ENCODE measurements at regions not wholly inside any gene's neighbourhood (a gene's known extent, or its start where the extent isn't known, plus 50 kb on each side); places are given as distances from the start of the nearest gene placed in this dataset.
"Not testable (repeated sequence)": the region's sequence is repeated elsewhere in the genome, so short reads cannot be mapped to it uniquely, and the experiment has no call there.

DNA sequence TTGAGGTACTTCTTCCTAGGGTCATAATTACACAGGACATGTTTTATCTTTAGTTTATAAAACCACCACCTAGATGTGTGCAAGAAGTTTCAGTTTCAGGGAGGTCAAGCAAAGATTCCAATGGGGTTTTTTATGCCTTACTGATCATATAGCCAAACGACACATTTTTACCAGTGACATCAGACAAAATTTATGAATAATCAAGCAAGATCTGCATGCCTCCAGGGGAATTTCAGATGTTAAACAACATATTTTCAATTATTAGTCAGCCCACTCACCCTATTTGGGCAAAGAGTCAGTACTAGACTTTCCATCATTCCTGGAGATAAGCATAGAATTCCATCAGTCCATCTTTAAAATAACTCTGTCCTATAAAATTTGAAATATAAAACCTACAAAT lies 867.4 kb downstream of the KCNT2 start:
- no peak for DNase-seq

DNA sequence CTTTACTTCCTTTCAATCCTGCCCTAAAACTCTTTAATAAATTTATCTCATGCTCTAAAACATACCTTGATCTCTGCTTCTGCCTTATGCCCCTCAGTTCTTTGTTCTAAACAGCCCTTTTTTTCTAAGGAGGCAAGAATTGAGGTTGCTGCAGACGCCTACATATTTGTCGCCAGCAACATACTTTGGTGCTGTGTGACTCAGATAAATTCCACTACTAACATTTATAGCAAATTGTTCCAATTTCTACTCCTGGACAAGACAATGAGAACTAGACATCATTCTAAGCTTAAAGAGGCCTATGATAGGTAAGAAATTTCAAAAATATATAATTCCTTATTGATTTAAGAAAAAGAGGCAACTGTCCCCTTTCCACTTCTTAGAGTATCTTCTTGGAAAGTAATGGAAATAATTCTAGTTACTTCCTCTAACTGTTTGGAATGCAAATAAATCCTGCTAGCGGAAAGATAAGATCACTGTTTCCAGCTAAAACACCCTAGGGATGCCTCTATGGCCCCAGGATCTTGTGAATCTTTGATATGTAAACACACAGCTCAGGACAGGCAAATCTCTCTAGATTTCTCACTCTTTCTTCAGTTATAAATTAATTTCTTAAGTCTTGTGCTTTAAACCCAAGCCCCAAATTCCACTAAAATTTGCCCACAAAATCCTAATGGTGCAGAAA lies 869.1 kb downstream of the KCNT2 start:
- DNase-seq = no peak

DNA sequence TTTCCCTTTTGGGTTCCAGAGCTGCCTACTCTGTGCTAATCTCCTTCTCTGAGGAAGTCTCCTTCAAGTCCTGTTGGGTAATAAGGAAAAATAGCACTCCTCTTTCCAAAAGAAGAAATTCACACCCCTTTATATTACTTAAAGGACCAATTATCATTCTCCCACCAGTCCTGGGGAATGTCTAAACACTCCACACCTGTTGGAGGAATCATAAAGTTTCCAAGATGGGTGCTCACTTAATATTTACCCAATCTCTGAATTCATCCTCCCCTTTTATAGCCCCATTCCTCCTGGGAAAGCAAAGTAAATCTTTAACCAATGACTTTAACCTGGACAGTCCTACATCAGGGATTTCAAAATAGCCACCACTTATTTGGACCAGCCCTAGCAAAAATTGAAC lies 873.1 kb downstream of the KCNT2 start:
- DNase-seq = no peak

DNA sequence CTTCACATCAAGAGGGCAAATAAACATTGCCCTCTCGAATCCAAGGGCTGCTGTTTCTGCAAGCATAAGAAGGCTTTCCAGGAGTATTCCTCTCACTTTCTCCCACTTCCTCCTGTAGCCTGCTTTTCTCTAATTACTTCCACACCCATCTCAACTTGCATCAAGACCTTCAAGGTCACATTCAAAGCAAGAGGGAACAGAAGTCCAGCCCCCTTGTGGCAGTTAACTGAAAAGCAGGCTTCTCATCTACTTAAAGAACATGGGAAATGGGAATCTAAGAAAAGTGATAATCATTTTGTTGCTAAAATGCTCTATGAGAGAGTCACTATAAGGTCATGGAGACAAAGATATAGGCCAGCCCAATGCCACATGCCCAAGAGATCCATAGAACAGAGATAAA lies 874.4 kb downstream of the KCNT2 start:
- DNase-seq = no peak

DNA sequence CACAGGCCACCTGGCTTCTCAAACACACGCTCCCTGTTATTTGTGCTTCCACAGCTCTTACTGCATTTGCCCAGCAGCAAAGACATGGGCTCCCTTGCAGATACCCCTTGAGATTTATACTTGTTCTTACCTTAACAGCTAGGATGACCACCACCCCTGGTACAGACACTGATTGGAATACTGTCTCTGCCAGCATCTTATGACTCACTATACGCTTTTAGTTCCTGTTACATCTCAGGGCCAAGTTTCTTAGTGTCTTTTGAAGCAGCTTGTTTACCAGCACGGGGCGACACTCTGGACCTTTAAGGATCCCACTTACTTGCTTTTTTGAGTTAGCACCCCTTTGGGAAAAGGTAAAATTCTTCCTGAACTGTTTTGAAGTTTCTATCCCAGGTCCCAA lies 874.8 kb downstream of the KCNT2 start:
- DNase-seq = no peak

DNA sequence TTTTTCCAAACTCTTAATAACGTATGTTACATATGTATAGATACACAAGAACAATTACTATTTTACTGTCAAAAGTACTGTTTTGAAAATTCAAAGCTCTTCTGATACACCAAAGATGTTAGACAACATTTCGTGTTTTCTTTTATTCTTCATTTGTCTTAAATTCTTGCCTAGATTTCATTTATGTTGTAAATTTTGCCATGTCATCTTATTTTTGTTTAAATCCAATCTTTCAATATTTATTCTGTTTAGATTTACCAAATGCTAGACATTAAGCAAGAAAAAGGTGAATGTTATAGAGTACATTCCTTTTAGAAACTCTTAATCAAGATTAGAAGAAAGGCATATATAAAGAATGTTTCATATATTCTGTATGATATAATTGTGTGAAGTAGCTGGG lies 876.9 kb downstream of the KCNT2 start:
- DNase-seq = no peak

DNA sequence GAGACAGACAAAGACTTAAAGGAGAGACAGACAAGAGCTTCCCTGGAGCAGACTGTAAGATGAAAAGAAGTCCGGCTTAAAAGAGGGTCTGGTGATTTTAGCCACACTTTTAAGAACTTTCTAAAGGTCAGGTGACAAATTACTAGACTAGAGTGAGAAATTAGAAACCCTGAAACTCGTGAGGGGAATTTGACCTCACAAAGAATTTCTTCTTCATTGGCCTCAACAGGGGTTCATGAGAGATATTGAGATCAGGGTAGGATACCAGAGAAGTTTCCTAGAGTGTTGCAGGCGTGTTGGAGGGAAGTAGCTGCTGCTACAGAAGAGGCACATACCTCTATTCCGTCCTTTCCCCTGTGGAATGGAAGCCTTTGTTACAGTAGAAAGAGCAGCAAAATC lies 884.4 kb downstream of the KCNT2 start:
- no peak for DNase-seq

DNA sequence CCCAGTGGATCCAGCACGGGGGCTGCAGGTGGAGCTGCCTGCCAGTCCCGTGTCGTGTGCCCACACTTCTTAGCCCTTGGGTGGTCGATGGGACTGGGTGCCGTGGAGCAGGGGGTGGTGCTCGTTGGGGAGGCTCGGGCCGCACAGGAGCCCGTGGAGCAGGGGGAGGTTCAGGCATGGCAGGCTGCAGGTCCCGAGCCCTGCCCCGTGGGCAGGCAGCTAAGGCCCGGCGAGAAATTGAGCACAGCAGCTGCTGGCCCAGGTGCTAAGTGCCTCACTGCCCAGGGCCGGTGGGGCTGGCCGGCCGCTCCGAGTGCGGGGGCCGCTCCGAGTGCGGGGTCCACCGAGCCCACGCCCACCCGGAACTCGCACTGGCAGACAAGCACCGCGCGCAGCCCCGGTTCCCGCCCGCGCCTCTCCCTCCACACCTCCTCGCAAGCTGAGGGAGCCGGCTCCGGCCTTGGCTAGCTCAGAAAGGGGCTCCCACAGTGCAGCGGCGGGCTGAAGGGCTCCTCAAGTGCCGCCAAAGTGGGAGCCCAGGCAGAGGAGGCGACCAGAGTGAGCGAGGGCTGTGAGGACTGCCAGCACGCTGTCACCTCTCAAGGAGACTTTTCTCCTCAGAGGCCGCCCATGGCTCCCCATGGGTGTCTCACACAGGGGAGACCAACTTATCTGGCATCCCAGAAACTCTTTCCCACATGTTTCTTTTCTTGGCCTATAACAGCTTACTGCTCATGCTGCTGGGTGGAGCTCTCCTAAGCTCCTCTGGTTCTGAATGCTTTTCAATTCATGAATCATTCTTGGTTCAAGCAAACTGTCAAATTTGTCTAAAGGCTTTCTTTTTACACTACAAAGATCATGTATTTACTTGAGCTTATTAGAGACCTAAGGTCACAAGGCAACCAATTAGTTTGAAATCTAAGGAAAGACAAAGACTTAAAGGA lies 885.1 kb downstream of the KCNT2 start:
- not testable (repeated sequence) for DNase-seq

DNA sequence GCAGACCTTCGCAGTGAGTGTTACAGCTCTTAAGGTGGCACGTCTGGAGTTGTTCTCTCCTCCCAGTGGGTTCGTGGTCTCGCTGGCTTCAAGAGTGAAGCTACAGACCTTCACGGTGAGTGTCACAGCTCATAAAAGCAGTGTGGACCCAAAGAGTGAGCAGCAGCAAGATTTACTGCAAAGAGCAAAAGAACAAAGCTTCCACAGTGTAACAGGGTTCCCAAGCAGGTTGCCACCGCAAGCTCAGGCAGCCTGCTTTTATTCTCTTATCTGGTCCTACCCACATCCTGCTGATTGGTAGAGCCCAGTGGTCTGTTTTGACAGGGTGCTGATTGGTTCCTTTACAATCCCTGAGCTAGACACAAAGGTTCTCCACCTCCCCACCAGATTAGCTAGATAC lies 886.1 kb downstream of the KCNT2 start:
- not testable (repeated sequence) for DNase-seq

DNA sequence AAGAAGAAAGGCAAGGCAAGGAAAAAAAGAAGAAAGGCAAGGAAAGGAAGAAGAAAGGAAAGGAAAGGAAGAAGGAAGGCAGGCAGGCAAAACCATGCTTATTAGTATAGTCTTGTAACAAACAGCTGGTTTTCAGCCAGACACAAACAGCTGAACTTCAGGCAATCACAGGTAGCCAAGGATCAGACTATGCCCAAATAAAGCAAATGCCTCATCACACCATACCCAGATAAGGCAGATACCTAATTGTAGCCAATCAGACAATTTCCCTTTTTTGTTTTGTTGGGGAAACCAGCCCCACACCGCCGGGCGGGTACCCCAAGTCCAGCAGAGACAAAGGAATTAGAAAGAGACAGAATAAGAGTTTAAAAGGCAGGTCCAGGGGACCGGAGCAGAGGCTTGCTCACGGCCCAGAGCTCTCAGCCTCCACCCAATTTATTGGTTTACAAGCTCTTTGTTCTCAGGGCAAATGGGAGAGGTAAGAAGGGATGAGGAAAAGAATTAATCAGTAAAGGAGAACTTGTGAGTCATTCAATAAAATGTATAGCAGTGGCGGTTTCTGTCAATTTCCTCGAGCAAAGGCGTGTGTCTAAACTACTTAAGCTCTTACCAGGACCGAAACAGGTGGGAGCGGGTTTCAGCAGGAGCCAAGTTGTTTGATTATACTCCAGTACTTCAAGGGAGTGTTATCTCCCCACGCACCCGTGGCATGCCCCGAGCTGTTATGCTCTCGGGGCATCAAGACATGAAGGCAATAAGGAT lies 886.8 kb downstream of the KCNT2 start:
- DNase-seq = no peak

DNA sequence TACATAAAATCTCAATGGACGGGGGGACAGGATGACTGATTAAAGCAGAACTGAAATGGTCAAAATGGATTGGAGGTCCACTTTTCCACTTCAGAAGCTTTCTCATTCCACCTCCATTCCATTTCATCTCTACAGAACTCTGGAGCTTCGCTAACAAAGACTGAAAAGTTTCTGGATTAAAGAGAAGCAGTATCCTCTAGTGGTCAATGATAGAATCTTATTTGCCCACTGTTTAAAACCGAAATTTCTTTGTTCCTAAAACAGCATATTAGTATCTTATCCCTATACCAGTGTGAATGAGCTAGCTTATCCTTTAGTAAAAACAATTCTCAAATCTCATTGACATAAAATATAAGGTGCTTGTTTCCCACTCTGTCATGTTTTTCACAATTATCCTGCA lies 890.6 kb downstream of the KCNT2 start:
- DNase-seq = no peak

DNA sequence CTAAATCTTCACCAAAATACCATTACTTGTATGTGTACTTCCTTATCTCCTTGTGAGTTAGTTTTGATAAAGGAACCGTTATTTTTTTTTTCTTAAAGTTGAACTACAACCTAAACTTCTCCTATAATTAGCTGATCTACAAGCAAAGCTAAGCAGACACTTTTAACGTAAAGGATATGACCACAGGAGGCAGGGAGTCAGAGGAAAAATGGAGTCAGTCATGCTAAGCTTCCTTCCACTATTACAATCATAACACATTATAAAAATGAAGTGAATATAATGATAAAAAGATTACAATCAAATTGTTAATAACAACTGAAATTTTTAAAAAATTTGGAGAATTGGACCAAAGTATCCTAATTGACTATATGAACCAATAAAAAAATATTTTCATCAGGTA lies 892.6 kb downstream of the KCNT2 start:
- no peak for DNase-seq

DNA sequence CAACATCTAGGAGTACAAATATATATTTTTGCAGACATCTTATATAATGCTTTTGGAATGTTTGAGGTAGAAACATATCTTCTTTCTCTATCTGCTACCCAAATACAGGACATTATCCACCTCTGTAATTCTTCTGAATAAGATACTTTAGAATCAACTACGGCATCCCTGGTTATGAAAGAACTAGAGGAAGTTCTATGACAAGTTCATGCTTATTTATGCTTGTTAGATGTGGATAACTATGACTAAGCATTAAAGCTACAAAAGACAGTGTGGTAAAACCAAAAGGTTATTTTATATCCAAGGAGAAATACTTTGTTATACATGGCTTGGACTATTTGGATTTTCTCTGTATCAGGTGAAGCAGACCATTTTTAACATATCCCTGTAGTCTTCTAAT lies 894.0 kb downstream of the KCNT2 start:
- no peak for DNase-seq

DNA sequence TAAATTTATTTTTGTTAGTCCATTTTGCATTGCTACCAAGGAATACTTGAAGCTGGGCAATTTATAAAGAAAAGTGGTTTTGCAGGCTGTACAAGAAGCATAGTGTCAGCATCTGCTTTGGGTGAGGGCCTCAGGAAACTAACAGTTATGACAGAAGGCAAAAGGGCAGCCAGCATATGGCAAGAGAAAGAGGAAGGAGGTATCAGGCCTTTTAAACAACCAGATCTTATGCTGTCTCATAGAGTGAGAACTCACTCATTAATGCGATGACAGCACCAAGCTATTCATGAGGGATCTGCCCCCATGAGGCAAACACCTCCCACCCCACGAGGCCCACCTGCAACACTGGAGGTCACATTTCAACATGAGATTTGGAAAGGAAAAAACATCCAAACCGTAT lies 898.4 kb downstream of the KCNT2 start:
- DNase-seq = no peak

DNA sequence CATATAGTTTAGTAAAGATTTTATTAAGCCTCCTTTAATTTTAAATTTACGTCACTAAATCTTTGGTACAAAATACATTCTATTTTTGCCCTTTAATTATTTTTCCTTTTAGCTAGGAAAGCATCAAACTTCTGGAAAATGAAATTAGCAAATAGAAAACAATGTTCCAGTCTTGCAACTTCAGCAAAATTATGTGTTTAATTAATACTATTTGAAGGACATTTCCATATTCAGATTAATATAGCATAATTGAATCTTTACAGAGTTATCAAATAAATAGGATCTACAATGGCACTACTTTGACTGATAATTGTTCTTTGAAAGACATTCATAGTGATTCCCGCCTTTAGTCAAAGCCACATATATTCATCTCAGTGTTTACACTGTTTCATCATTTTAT lies 904.2 kb downstream of the KCNT2 start:
- no peak for DNase-seq

DNA sequence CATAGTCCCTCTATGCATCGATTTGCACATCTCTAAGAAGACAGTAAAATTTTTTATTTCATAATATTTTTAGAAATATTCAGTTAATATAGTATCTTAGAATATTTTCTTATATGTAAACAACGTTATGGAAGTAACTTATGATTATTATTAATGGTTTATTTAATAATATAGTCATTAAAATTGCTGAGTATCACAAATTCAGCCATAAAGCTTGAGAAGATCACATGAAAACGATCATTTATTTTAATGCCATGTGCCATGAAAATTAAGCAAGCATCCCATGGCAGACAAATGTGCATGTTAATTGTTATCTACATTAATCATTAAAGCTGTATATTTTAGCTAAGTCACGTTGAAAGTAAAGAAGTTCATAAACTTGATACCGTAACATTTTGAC lies 907.1 kb downstream of the KCNT2 start:
- DNase-seq = no peak

DNA sequence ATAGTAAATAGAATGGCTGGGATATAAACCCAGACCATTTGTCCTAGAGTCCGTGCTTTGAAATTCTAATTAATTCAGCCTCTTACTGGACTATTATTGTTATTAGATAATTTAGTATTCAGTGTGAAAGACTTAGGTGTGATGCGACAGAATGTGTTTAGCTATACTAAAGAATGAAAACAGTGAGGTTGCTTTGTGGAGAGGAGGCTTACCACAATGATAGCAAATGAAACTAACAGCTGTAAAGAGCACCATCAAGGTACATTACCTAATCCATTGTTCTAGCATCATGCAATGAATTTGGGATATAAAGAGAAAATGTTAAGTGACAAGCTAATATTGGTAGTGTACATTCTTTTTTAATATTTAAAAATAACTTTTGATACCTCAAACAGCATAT lies 911.1 kb downstream of the KCNT2 start:
- no peak for DNase-seq

DNA sequence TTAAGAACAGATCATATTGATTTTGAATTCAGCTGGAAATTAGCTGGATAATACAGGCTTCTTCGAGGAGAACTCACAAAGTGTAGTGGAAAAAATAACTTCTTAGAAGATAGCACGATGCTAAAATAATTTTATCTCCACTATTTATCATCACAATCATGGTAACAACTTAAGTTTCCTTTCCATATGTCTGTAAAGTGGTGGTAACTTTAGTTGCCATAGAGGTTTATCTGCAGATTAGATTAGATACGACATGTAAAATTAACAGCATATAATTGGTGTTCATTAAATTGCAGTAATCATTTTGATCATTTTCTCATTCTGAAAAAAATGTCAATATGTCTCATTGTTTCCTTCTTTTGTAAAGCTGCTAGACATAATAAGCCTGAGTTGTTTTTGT lies 921.5 kb downstream of the KCNT2 start:
- no peak for DNase-seq

DNA sequence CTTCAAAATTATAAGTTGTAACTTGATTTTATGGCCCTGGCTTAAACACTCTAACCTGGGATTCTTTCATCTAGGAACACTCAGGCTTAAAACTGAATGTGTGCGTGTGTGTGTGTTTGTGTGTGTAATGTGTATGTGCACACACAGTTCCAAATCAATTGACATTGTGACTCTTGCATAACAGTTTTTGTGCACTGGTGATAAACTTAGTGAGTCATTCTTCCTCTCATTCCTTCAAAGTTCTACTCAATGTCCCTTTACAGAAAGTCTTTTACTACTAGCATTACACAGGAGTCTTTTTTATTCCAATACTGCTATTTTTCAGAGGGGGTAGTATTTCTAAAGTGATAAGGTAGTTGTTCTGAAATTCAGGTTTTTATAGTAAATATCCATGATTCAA lies 943.6 kb downstream of the KCNT2 start:
- no peak for DNase-seq

DNA sequence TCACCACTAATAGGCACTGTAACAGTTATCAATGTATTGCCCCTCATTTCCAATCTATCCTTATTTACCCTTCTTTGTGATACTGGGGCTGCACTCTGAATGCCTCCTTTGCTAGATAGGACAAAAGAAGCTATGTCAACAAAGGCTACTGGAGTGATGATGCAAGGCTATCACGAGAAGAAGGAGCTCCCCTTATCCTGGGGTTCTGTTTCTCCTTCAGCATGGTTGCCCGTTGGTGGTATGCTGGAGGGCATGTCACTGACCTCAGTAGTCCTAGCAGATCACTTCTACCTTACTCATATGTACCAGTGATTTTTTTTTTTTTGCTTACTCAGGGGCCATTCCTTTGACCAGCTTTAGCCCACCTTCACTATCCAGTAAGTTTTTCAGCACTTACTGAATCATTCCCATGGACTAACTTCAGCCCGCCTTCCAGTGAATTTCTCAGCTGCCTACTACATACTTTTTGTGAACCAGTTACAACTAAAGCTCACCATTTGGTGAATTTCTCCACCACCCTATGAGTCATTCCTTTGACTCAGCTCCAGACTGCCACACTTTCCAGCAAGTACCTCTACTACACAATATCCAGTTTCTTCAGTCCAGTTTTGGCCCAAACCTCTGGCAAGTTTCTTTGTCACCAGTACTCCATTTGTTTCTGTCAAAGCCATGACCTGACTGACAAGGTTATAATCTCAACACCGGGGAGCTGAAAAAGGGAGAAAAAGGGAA lies 944.5 kb downstream of the KCNT2 start:
- DNase-seq = no peak

DNA sequence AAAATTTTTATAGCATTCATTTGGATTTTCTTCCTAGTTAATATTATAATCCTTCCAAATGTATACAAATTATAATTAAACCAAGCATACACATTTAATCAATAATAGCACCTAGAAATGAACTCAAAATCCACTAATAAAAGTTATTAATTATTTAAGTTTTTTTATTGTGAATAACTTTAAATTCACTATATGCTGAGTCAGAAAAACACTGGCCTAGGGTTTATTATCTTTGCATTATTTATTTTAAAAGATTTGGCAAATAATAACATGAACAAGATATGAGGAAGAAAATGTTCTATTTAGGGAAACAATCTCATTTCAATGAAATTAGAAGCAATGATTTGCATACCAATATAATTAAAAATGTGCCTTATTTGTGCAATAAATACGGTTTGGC lies 951.5 kb downstream of the KCNT2 start:
- no peak for DNase-seq

DNA sequence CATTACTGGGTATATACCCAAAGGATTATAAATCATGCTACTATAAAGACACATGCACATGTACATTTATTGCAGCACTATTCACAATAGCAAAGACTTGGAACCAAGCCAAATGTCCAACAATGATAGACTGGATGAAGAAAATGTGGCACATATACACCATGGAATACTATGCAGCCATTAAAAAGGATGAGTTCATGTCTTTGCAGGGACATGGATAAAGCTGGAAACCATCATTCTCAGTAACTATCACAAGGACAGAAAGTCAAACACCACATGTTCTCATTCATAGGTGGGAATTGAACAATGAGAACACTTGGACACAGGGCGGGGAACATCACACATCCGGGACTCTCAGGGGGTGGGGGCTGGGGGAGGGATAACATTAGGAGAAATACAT lies 959.4 kb downstream of the KCNT2 start:
- not testable (repeated sequence) for DNase-seq

DNA sequence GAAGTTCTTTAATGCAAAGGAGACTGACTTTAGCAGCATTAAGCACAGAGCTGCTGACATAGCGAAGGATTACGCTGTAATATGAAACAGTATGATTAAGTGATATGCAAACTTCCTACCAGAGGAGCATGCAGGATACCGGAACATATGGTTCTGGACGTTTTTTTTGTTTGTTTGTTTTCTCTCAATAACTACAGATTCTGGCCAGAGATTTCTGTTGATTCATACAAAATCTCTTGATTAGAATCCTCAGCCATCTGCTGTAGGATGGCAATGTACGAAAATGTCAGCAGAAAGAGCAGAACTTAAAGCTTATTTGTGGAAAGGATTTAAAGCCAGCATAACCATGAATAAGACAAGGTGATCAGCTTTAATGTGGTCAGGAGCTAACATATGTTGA lies 970.7 kb downstream of the KCNT2 start:
- DNase-seq = no peak

Data from activated CD8-positive, alpha-beta memory T cell treated with anti-CD3 and anti-CD28 coated beads, Interleukin-2, amount 50 U/mL, for 4 hours (primary cell).